ENCODE measurements at regions not wholly inside any gene's neighbourhood (a gene's known extent, or its start where the extent isn't known, plus 50 kb on each side); places are given as distances from the start of the nearest gene placed in this dataset.
A peak's percentile ranks its signal among the peaks of the same experiment; 100 is the strongest.

GRCh38 chr10:27605318-27605717 lies 101.2 kb downstream of the RAB18 start:
- H3K4me1 ChIP-seq: no peaks in the 10 kb centered on the region
- intact Hi-C loops (cut with DNase I): no loop called here
- no peaks in the 10 kb centered on the region for H3K9me3 ChIP-seq

DNA sequence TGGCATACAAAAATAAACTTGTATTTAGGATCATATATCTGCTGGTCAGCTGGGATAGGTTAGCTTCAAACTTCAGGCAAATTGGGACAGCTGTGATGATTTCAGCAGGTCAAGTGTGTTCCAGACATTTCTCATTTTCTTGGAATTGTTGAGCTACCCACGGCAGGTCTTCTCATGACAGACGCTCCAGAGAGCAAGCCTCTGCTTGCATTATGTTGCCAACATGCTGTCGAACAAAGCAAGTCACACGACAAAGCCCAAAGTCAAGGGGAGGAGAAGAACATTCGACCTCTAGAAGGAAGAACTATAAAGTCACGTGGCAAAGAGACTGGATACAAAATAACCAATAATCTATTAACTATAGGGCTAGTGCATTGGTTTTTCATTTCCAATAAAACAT lies 103.5 kb downstream of the RAB18 start:
- intact Hi-C loops (cut with DNase I): no loop called here
- Histone ChIP-seq H3K4me1 (no peaks in the 10 kb centered on the region), H3K27me3 (no peaks in the 10 kb centered on the region), H3K9me3 (no peaks in the 10 kb centered on the region), H3K27ac (no peak overlapping the region), H3K4me3 (no peak overlapping the region), H3K36me3 (no peaks in the 10 kb centered on the region)
- TF ChIP-seq POLR2A (IDR thresholded peaks at IDR 0.05): no peak
- TF ChIP-seq, protein P1, sequence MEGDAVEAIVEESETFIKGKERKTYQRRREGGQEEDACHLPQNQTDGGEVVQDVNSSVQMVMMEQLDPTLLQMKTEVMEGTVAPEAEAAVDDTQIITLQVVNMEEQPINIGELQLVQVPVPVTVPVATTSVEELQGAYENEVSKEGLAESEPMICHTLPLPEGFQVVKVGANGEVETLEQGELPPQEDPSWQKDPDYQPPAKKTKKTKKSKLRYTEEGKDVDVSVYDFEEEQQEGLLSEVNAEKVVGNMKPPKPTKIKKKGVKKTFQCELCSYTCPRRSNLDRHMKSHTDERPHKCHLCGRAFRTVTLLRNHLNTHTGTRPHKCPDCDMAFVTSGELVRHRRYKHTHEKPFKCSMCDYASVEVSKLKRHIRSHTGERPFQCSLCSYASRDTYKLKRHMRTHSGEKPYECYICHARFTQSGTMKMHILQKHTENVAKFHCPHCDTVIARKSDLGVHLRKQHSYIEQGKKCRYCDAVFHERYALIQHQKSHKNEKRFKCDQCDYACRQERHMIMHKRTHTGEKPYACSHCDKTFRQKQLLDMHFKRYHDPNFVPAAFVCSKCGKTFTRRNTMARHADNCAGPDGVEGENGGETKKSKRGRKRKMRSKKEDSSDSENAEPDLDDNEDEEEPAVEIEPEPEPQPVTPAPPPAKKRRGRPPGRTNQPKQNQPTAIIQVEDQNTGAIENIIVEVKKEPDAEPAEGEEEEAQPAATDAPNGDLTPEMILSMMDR (IDR thresholded peaks at IDR 0.05): no peak
- no peak for TF ChIP-seq POLR2AphosphoS5 (IDR thresholded peaks at IDR 0.05; ENCODE audit: insufficient read depth in 1 of 2, low read depth in 1 of 2)
- peak in 1 of 2 donors; percentile 71 for DNase-seq (ENCODE audit: extremely low spot score in 2 of 2)

More at GRCh38 chr10:27605318-27605717, 101.2 kb downstream of the RAB18 start:
- no peak for DNase-seq (ENCODE audit: extremely low spot score in 2 of 2)
- Histone ChIP-seq H3K27me3 (no peaks in the 10 kb centered on the region), H3K27ac (no peak overlapping the region), H3K4me3 (no peak overlapping the region), H3K36me3 (no peaks in the 10 kb centered on the region)
- TF ChIP-seq POLR2AphosphoS5 (IDR thresholded peaks at IDR 0.05; ENCODE audit: insufficient read depth in 1 of 2, low read depth in 1 of 2) (no peak), POLR2A (IDR thresholded peaks at IDR 0.05) (no peak)
- TF ChIP-seq, protein P1 (IDR thresholded peaks at IDR 0.05): no peak

- no peaks in the 10 kb centered on the region for H3K36me3 ChIP-seq
- TF ChIP-seq POLR2A (IDR thresholded peaks at IDR 0.05): no peak
- TF ChIP-seq, protein P1 (IDR thresholded peaks at IDR 0.05): no peak
- TF ChIP-seq POLR2AphosphoS5 (IDR thresholded peaks at IDR 0.05; ENCODE audit: insufficient read depth in 1 of 2, low read depth in 1 of 2): no peak
- no peak overlapping the region for H3K4me3 ChIP-seq
- no peaks in the 10 kb centered on the region for H3K4me1 ChIP-seq
- H3K27ac ChIP-seq: no peak overlapping the region
- intact Hi-C loops (cut with DNase I): no loop called here
- H3K9me3 ChIP-seq: no peaks in the 10 kb centered on the region
- no peak for DNase-seq (ENCODE audit: extremely low spot score in 2 of 2)
- no peaks in the 10 kb centered on the region for H3K27me3 ChIP-seq
Observed at GRCh38 chr10:27611236-27611635, 107.1 kb downstream of the RAB18 start.

- intact Hi-C loops (cut with DNase I): no loop called here
- no peak overlapping the region for H3K27ac ChIP-seq
- no peaks in the 10 kb centered on the region for H3K9me3 ChIP-seq
- no peak for DNase-seq (ENCODE audit: extremely low spot score in 2 of 2)
- TF ChIP-seq, protein P1 (IDR thresholded peaks at IDR 0.05): no peak
- TF ChIP-seq POLR2A (IDR thresholded peaks at IDR 0.05) (no peak), POLR2AphosphoS5 (IDR thresholded peaks at IDR 0.05; ENCODE audit: insufficient read depth in 1 of 2, low read depth in 1 of 2) (no peak)
- H3K4me1 ChIP-seq: no peaks in the 10 kb centered on the region
- no peaks in the 10 kb centered on the region for H3K36me3 ChIP-seq
- H3K4me3 ChIP-seq: no peak overlapping the region
- H3K27me3 ChIP-seq: no peaks in the 10 kb centered on the region
Observed at GRCh38 chr10:27611744-27612550, 107.8 kb downstream of the RAB18 start.

DNA sequence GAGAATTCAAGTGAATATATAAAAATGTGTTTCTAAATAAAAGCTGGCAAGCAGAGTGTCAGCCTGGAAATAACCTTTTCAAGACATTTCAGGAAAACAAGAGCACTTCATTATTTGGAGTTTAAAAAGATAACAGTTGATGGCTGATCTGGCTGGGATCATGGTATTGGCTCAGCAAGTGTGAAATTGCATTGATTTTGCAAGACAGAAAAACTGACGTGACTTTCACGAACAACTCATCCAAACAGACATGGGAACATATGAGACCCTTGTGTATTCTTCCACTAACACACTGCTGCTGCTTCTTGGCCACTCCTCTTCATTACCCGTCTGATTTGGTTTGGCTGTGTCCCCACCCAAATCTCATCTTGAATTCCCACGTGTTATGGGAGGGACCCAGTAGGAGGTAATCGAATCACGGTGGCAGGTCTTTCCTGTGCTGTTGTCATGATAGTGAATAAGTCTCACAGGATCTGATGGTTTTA lies 108.5 kb downstream of the RAB18 start:
- intact Hi-C loops (cut with DNase I): no loop called here
- no peak for TF ChIP-seq POLR2AphosphoS5 (IDR thresholded peaks at IDR 0.05; ENCODE audit: insufficient read depth in 1 of 2, low read depth in 1 of 2)
- TF ChIP-seq, protein P1 (IDR thresholded peaks at IDR 0.05): no peak
- no peak for TF ChIP-seq POLR2A (IDR thresholded peaks at IDR 0.05)

More for the DNA sequence above, 108.5 kb downstream of the RAB18 start:
- Histone ChIP-seq H3K27ac (no peak overlapping the region), H3K4me3 (no peak overlapping the region), H3K27me3 (no peaks in the 10 kb centered on the region), H3K9me3 (no peaks in the 10 kb centered on the region), H3K36me3 (no peaks in the 10 kb centered on the region), H3K4me1 (no peaks in the 10 kb centered on the region)
- no peak for DNase-seq (ENCODE audit: extremely low spot score in 2 of 2)
